ENCODE measurements at regions not wholly inside any gene's neighbourhood (a gene's known extent, or its start where the extent isn't known, plus 50 kb on each side); places are given as distances from the start of the nearest gene placed in this dataset.

DNA sequence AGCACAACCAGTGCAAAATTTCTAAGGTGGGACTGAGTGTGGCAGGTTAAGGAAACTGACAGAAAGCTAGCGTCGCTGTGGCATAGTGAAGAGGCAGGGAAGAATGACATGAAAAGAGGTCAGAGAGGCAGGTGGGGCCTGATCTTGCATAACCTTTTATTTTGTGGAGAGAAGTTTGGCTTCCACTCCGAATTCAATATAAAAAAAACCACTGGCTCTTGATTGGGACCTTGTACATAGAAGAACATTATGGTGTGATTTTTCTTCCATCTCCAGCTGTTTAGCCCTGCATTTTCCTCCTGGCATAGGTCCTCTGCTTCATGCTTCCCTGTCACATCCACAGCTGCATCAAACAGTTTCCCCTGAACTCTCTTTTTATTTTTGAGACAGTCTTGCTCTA lies 170.5 kb upstream of the MEOX2 start:
- no peak for DNase-seq
- Histone ChIP-seq H2BK5ac (ENCODE audit: low read depth, low read length, poor library complexity, severe bottlenecking) (no peak overlapping the region), H3K27ac (ENCODE audit: insufficient read depth, low read length) (no peak overlapping the region), H3K56ac (ENCODE audit: extremely low read depth, insufficient read depth, low read length) (no peak overlapping the region), H4K8ac (ENCODE audit: low read depth in 2 of 2, low read length in 2 of 2) (no peak overlapping the region), H3K4me3 (ENCODE audit: insufficient read depth, low read depth, low read length) (no peak overlapping the region), H2AK5ac (ENCODE audit: low read depth, low read length) (no peak overlapping the region), H3K36me3 (ENCODE audit: control insufficient read depth, insufficient read depth, low read length) (no peaks in the 10 kb centered on the region), H3K4ac (ENCODE audit: low read depth, low read length) (no peak overlapping the region), H2BK120ac (ENCODE audit: low read depth, low read length) (no peak overlapping the region), H3K9me3 (ENCODE audit: control insufficient read depth, insufficient read depth, low read length) (no peaks in the 10 kb centered on the region), H4K20me1 (ENCODE audit: insufficient read depth, low read length) (no peaks in the 10 kb centered on the region), H4K91ac (ENCODE audit: insufficient read depth, low read depth, low read length) (no peak overlapping the region), H3K9ac (ENCODE audit: low read depth, low read length) (no peak overlapping the region), H3K4me2 (ENCODE audit: low read depth, low read length) (no peak overlapping the region), H4K5ac (ENCODE audit: low read depth, low read length) (no peak overlapping the region), H2BK15ac (ENCODE audit: low read depth, low read length) (no peak overlapping the region), H3K27me3 (ENCODE audit: control insufficient read depth, insufficient read depth, low read length) (no peaks in the 10 kb centered on the region), H3K18ac (ENCODE audit: low read depth, low read length) (no peak overlapping the region), H2BK20ac (ENCODE audit: low read depth, low read length) (no peak overlapping the region), H3K79me1 (ENCODE audit: low read depth in 1 of 2, low read length in 2 of 2) (no peaks in the 10 kb centered on the region), H3K4me1 (ENCODE audit: control insufficient read depth, insufficient read depth, low read length) (peaks cover under 1% of the 10 kb centered on the region; the same call in 1 of the 2 replicates), H2AFZ (replicated peaks; ENCODE audit: low read length, poor library complexity) (no peak overlapping the region), H3K23ac (ENCODE audit: low read depth, low read length) (no peak overlapping the region), H2AK9ac (replicated peaks; ENCODE audit: low read depth, low read length, poor library complexity) (no peak overlapping the region), H3K9me1 (ENCODE audit: insufficient read depth, low read length) (no peaks in the 10 kb centered on the region; the same call in 1 of the 2 replicates), H3K14ac (replicated peaks; ENCODE audit: low read depth, low read length) (no peak overlapping the region)
- dilution Hi-C loops (cut with HindIII; ENCODE audit: low sequenced_read_pairs, unreplicated experiment) = no loop called here
- CTCF ChIA-PET = no interaction called here
- no peak for ATAC-seq (ENCODE audit: low read depth)
- POLR2A ChIA-PET (ENCODE audit: unreplicated experiment) = no interaction called here
- in situ Hi-C loops (cut with MboI; ENCODE audit: low sequenced_read_pairs) = no loop called here
- intact Hi-C loops (cut with micrococcal nuclease) = no loop called here
- no CpG with 5 or more reads among the region's 3 CpGs for WGBS, 2 experiments (ENCODE audit: extremely low coverage in 2 of 2, insufficient read length in 1 of 2)
- TF ChIP-seq BHLHE40 (IDR thresholded peaks at IDR 0.05; ENCODE audit: low read depth, low read length) (no peak), MAFK (IDR thresholded peaks at IDR 0.05; ENCODE audit: low read depth, low read length) (no peak), CHD1 (IDR thresholded peaks at IDR 0.05; ENCODE audit: low read depth, low read length) (no peak), SMC3 (IDR thresholded peaks at IDR 0.05; ENCODE audit: low read depth, low read length) (no peak)
- TF ChIP-seq, protein P1, sequence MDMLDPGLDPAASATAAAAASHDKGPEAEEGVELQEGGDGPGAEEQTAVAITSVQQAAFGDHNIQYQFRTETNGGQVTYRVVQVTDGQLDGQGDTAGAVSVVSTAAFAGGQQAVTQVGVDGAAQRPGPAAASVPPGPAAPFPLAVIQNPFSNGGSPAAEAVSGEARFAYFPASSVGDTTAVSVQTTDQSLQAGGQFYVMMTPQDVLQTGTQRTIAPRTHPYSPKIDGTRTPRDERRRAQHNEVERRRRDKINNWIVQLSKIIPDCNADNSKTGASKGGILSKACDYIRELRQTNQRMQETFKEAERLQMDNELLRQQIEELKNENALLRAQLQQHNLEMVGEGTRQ (IDR thresholded peaks at IDR 0.05; ENCODE audit: low read depth, low read length) = no peak
- no TSS peak for BruUV-seq (replicated peaks)
